ENCODE measurements at regions not wholly inside any gene's neighbourhood (a gene's known extent, or its start where the extent isn't known, plus 50 kb on each side); places are given as distances from the start of the nearest gene placed in this dataset.

- H3K27me3 ChIP-seq (ENCODE audit: insufficient read depth, low read length), result no peaks in the 10 kb centered on the region
- peaks cover 5% of the 10 kb centered on the region; the same call in 1 of the 2 replicates for H3K4me1 ChIP-seq (ENCODE audit: insufficient read depth, low read length)
- no peak overlapping the region for H3K9ac ChIP-seq (ENCODE audit: low read depth, low read length)
- no peak overlapping the region for H3K4me3 ChIP-seq (ENCODE audit: low read length)
- 89% methylated on average over 2 of the region's 2 CpGs for whole genome bisulfite sequencing
- no peaks in the 10 kb centered on the region for H3K9me3 ChIP-seq (ENCODE audit: insufficient read depth, low read depth, low read length)
- no peaks in the 10 kb centered on the region for H3K36me3 ChIP-seq (ENCODE audit: insufficient read depth, low read length)
- no peak overlapping the region for H3K27ac ChIP-seq (ENCODE audit: low read depth, low read length)
These were observed 366.9 kb upstream of the HNRNPA3 start for GRCh38 chr2:176845718-176846117.

GRCh38 chr2:176847575-176847974 is 365.0 kb upstream of the HNRNPA3 start:
- Histone ChIP-seq H3K4me1 (ENCODE audit: insufficient read depth, low read length) (peaks cover 16% of the 10 kb centered on the region), H3K4me3 (ENCODE audit: low read length) (no peak overlapping the region), H3K9ac (ENCODE audit: low read depth, low read length) (no peak overlapping the region), H3K27me3 (ENCODE audit: insufficient read depth, low read length) (no peaks in the 10 kb centered on the region), H3K36me3 (ENCODE audit: insufficient read depth, low read length) (no peaks in the 10 kb centered on the region), H3K27ac (ENCODE audit: low read depth, low read length) (no peak overlapping the region), H3K9me3 (ENCODE audit: insufficient read depth, low read depth, low read length) (no peaks in the 10 kb centered on the region)
- 87% methylated on average over 4 of the region's 4 CpGs for WGBS

GRCh38 chr2:176848844-176849243 is 363.8 kb upstream of the HNRNPA3 start:
- H3K4me3 ChIP-seq (ENCODE audit: low read length), result no peak overlapping the region
- H3K9me3 ChIP-seq (ENCODE audit: insufficient read depth, low read depth, low read length), result no peaks in the 10 kb centered on the region
- WGBS, result 91% methylated on average over 8 of the region's 8 CpGs
- no peaks in the 10 kb centered on the region for H3K27me3 ChIP-seq (ENCODE audit: insufficient read depth, low read length)
- H3K36me3 ChIP-seq (ENCODE audit: insufficient read depth, low read length), result no peaks in the 10 kb centered on the region
- H3K4me1 ChIP-seq (ENCODE audit: insufficient read depth, low read length), result peaks cover 23% of the 10 kb centered on the region
- no peak overlapping the region for H3K27ac ChIP-seq (ENCODE audit: low read depth, low read length)
- no peak overlapping the region for H3K9ac ChIP-seq (ENCODE audit: low read depth, low read length)

- no peak overlapping the region for H3K4me3 ChIP-seq (ENCODE audit: low read length)
- H3K9ac ChIP-seq (ENCODE audit: low read depth, low read length), result no peak overlapping the region
- H3K36me3 ChIP-seq (ENCODE audit: insufficient read depth, low read length), result no peaks in the 10 kb centered on the region
- H3K27me3 ChIP-seq (ENCODE audit: insufficient read depth, low read length), result no peaks in the 10 kb centered on the region
- H3K4me1 ChIP-seq (ENCODE audit: insufficient read depth, low read length), result peaks cover 23% of the 10 kb centered on the region
- H3K27ac ChIP-seq (ENCODE audit: low read depth, low read length), result no peak overlapping the region
- H3K9me3 ChIP-seq (ENCODE audit: insufficient read depth, low read depth, low read length), result no peaks in the 10 kb centered on the region
- WGBS, result 92% methylated on average over 2 of the region's 2 CpGs
These were observed 361.2 kb upstream of the HNRNPA3 start for GRCh38 chr2:176851200-176851888.

- H3K4me3 ChIP-seq (ENCODE audit: low read length), result no peak overlapping the region
- no peak overlapping the region for H3K27ac ChIP-seq (ENCODE audit: low read depth, low read length)
- H3K27me3 ChIP-seq (ENCODE audit: insufficient read depth, low read length), result no peaks in the 10 kb centered on the region
- H3K9ac ChIP-seq (ENCODE audit: low read depth, low read length), result no peak overlapping the region
- whole genome bisulfite sequencing, result 100% methylated on average over 1 of the region's 1 CpG
- no peaks in the 10 kb centered on the region for H3K9me3 ChIP-seq (ENCODE audit: insufficient read depth, low read depth, low read length)
- no peaks in the 10 kb centered on the region for H3K36me3 ChIP-seq (ENCODE audit: insufficient read depth, low read length)
- peaks cover 23% of the 10 kb centered on the region for H3K4me1 ChIP-seq (ENCODE audit: insufficient read depth, low read length)
These were observed 360.6 kb upstream of the HNRNPA3 start for GRCh38 chr2:176851889-176852483.

GRCh38 chr2:176852667-176853066 is 359.9 kb upstream of the HNRNPA3 start:
- 48% methylated on average over 3 of the region's 3 CpGs for WGBS
- peak overlapping the region; percentile 3; the same call in 1 of the 2 replicates for H3K27ac ChIP-seq (ENCODE audit: low read depth, low read length)
- no peaks in the 10 kb centered on the region for H3K27me3 ChIP-seq (ENCODE audit: insufficient read depth, low read length)
- H3K4me3 ChIP-seq (ENCODE audit: low read length), result no peak overlapping the region
- H3K9me3 ChIP-seq (ENCODE audit: insufficient read depth, low read depth, low read length), result no peaks in the 10 kb centered on the region
- no peak overlapping the region for H3K9ac ChIP-seq (ENCODE audit: low read depth, low read length)
- H3K36me3 ChIP-seq (ENCODE audit: insufficient read depth, low read length), result no peaks in the 10 kb centered on the region
- peaks cover 20% of the 10 kb centered on the region for H3K4me1 ChIP-seq (ENCODE audit: insufficient read depth, low read length)

GRCh38 chr2:176854062-176854461 is 358.5 kb upstream of the HNRNPA3 start:
- WGBS, result 100% methylated on average over 1 of the region's 1 CpG
- Histone ChIP-seq H3K27ac (ENCODE audit: low read depth, low read length) (no peak overlapping the region), H3K27me3 (ENCODE audit: insufficient read depth, low read length) (no peaks in the 10 kb centered on the region), H3K4me1 (ENCODE audit: insufficient read depth, low read length) (peaks cover 18% of the 10 kb centered on the region), H3K9me3 (ENCODE audit: insufficient read depth, low read depth, low read length) (no peaks in the 10 kb centered on the region), H3K36me3 (ENCODE audit: insufficient read depth, low read length) (no peaks in the 10 kb centered on the region), H3K4me3 (ENCODE audit: low read length) (no peak overlapping the region), H3K9ac (ENCODE audit: low read depth, low read length) (no peak overlapping the region)

- Histone ChIP-seq H3K4me3 (ENCODE audit: low read length) (no peak overlapping the region), H3K36me3 (ENCODE audit: insufficient read depth, low read length) (no peaks in the 10 kb centered on the region), H3K9ac (ENCODE audit: low read depth, low read length) (no peak overlapping the region), H3K27me3 (ENCODE audit: insufficient read depth, low read length) (no peaks in the 10 kb centered on the region), H3K27ac (ENCODE audit: low read depth, low read length) (no peak overlapping the region), H3K9me3 (ENCODE audit: insufficient read depth, low read depth, low read length) (no peaks in the 10 kb centered on the region), H3K4me1 (ENCODE audit: insufficient read depth, low read length) (peaks cover 23% of the 10 kb centered on the region)
- 99% methylated on average over 3 of the region's 3 CpGs for WGBS
These were observed 357.7 kb upstream of the HNRNPA3 start for GRCh38 chr2:176854878-176855277.

- WGBS, result 100% methylated on average over 1 of the region's 1 CpG
These were observed 355.9 kb upstream of the HNRNPA3 start for GRCh38 chr2:176856683-176857082.

GRCh38 chr2:176865336-176865735 is 347.3 kb upstream of the HNRNPA3 start:
- no peak overlapping the region for H3K4me3 ChIP-seq (ENCODE audit: low read length)
- peaks cover 1% of the 10 kb centered on the region; the same call in 1 of the 2 replicates for H3K9me3 ChIP-seq (ENCODE audit: insufficient read depth, low read depth, low read length)
- no peak overlapping the region for H3K9ac ChIP-seq (ENCODE audit: low read depth, low read length)
- H3K36me3 ChIP-seq (ENCODE audit: insufficient read depth, low read length), result no peaks in the 10 kb centered on the region
- no CpG with 5 or more reads among the region's 2 CpGs for WGBS
- H3K4me1 ChIP-seq (ENCODE audit: insufficient read depth, low read length), result no peaks in the 10 kb centered on the region
- no peaks in the 10 kb centered on the region for H3K27me3 ChIP-seq (ENCODE audit: insufficient read depth, low read length)
- H3K27ac ChIP-seq (ENCODE audit: low read depth, low read length), result no peak overlapping the region

More at GRCh38 chr2:176856683-176857082, 355.9 kb upstream of the HNRNPA3 start:
- peaks cover 21% of the 10 kb centered on the region for H3K4me1 ChIP-seq (ENCODE audit: insufficient read depth, low read length)
- no peak overlapping the region for H3K9ac ChIP-seq (ENCODE audit: low read depth, low read length)
- no peaks in the 10 kb centered on the region for H3K36me3 ChIP-seq (ENCODE audit: insufficient read depth, low read length)
- no peak overlapping the region for H3K4me3 ChIP-seq (ENCODE audit: low read length)
- no peaks in the 10 kb centered on the region for H3K27me3 ChIP-seq (ENCODE audit: insufficient read depth, low read length)
- no peaks in the 10 kb centered on the region for H3K9me3 ChIP-seq (ENCODE audit: insufficient read depth, low read depth, low read length)
- no peak overlapping the region for H3K27ac ChIP-seq (ENCODE audit: low read depth, low read length)

GRCh38 chr2:176872406-176872805 is 340.2 kb upstream of the HNRNPA3 start:
- H3K4me3 ChIP-seq (ENCODE audit: low read length), result no peak overlapping the region
- H3K36me3 ChIP-seq (ENCODE audit: insufficient read depth, low read length), result no peaks in the 10 kb centered on the region
- H3K4me1 ChIP-seq (ENCODE audit: insufficient read depth, low read length), result peaks cover 5% of the 10 kb centered on the region; the same call in 1 of the 2 replicates
- peak overlapping the region; percentile 75; the same call in 1 of the 2 replicates for H3K27ac ChIP-seq (ENCODE audit: low read depth, low read length)
- no peak overlapping the region for H3K9ac ChIP-seq (ENCODE audit: low read depth, low read length)
- H3K27me3 ChIP-seq (ENCODE audit: insufficient read depth, low read length), result no peaks in the 10 kb centered on the region
- peaks cover 15% of the 10 kb centered on the region for H3K9me3 ChIP-seq (ENCODE audit: insufficient read depth, low read depth, low read length)
- 54% methylated on average over 3 of the region's 3 CpGs for WGBS

All from HUES64 (cell line).